ENCODE measurements at regions not wholly inside any gene's neighbourhood (a gene's known extent, or its start where the extent isn't known, plus 50 kb on each side); places are given as distances from the start of the nearest gene placed in this dataset.
"Not testable (repeated sequence)": the region's sequence is repeated elsewhere in the genome, so short reads cannot be mapped to it uniquely, and the experiment has no call there.

- no peak for TF ChIP-seq CTCF (IDR thresholded peaks at IDR 0.05)
- ATAC-seq (ENCODE audit: insufficient number of reproducible peaks, low FRiP score, low read depth) (no peak), DNase-seq (ENCODE audit: low spot score) (no peak)
Measured at GRCh38 chr16:63776034-63776433, 1345.8 kb downstream of the CDH11 start.

GRCh38 chr16:63774302-63774701, 1347.6 kb downstream of the CDH11 start:
- Histone ChIP-seq H3K27me3 (replicated peaks; ENCODE audit: insufficient read depth) (no peaks in the 10 kb centered on the region), H3K9me3 (no peaks in the 10 kb centered on the region), H3K4me1 (ENCODE audit: control insufficient read depth in 1 of 2, low read depth in 2 of 2) (no peaks in the 10 kb centered on the region), H3K27ac (no peak overlapping the region), H3K4me3 (no peak overlapping the region), H3K36me3 (no peaks in the 10 kb centered on the region)
- DNase-seq (ENCODE audit: low spot score) (no peak), ATAC-seq (ENCODE audit: insufficient number of reproducible peaks, low FRiP score, low read depth) (no peak)
- TF ChIP-seq CTCF (IDR thresholded peaks at IDR 0.05): no peak

More at GRCh38 chr16:63776034-63776433, 1345.8 kb downstream of the CDH11 start:
- Histone ChIP-seq H3K36me3 (no peaks in the 10 kb centered on the region), H3K4me3 (no peak overlapping the region), H3K27ac (no peak overlapping the region), H3K4me1 (ENCODE audit: control insufficient read depth in 1 of 2, low read depth in 2 of 2) (no peaks in the 10 kb centered on the region), H3K27me3 (replicated peaks; ENCODE audit: insufficient read depth) (no peaks in the 10 kb centered on the region), H3K9me3 (no peaks in the 10 kb centered on the region)

GRCh38 chr16:63769211-63769610, 1352.7 kb downstream of the CDH11 start:
- Histone ChIP-seq H3K4me1 (ENCODE audit: control insufficient read depth in 1 of 2, low read depth in 2 of 2) (no peaks in the 10 kb centered on the region), H3K4me3 (no peak overlapping the region), H3K9me3 (no peaks in the 10 kb centered on the region), H3K27ac (no peak overlapping the region), H3K36me3 (no peaks in the 10 kb centered on the region), H3K27me3 (replicated peaks; ENCODE audit: insufficient read depth) (no peaks in the 10 kb centered on the region)
- no peak for DNase-seq (ENCODE audit: low spot score)
- TF ChIP-seq CTCF (IDR thresholded peaks at IDR 0.05): no peak
- ATAC-seq (ENCODE audit: insufficient number of reproducible peaks, low FRiP score, low read depth): no peak

- not testable (repeated sequence) for H3K27me3 ChIP-seq (replicated peaks; ENCODE audit: insufficient read depth); H3K36me3 ChIP-seq; H3K4me3 ChIP-seq; H3K27ac ChIP-seq; H3K9me3 ChIP-seq; ATAC-seq (ENCODE audit: insufficient number of reproducible peaks, low FRiP score, low read depth); H3K4me1 ChIP-seq (ENCODE audit: control insufficient read depth in 1 of 2, low read depth in 2 of 2); DNase-seq (ENCODE audit: low spot score)
Measured at GRCh38 chr16:63760246-63760645, 1361.6 kb downstream of the CDH11 start.

GRCh38 chr16:63752347-63752746, 1369.5 kb downstream of the CDH11 start:
- ATAC-seq (ENCODE audit: insufficient number of reproducible peaks, low FRiP score, low read depth): no peak

More at GRCh38 chr16:63752347-63752746, 1369.5 kb downstream of the CDH11 start:
- Histone ChIP-seq H3K4me1 (ENCODE audit: control insufficient read depth in 1 of 2, low read depth in 2 of 2) (no peaks in the 10 kb centered on the region), H3K9me3 (no peaks in the 10 kb centered on the region), H3K36me3 (no peaks in the 10 kb centered on the region), H3K4me3 (no peak overlapping the region), H3K27ac (no peak overlapping the region), H3K27me3 (replicated peaks; ENCODE audit: insufficient read depth) (no peaks in the 10 kb centered on the region)
- DNase-seq (ENCODE audit: low spot score): no peak
- no peak for TF ChIP-seq CTCF (IDR thresholded peaks at IDR 0.05)
